ENCODE measurements at regions not wholly inside any gene's neighbourhood (a gene's known extent, or its start where the extent isn't known, plus 50 kb on each side); places are given as distances from the start of the nearest gene placed in this dataset.

DNA sequence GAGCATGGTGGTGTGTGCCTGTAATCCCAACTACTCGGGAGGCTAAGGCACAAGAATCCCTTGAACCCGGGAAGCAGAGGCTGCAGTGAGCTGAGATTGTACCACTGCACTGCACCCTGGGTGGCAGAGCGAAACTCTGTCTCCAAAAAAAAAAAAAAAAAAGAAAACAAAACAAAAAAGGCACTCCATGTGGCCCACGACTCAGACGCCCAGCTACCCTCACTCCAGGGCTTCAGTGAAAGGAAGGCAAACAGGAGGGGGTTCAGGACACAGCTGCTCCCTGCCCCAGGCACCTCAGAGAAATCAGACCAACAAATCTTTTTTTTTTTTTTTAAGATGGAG, 91.7 kb downstream of the LITAF start:
- Histone ChIP-seq H3K36me3 (ENCODE audit: insufficient read depth, insufficient read length, low read length) (no peaks in the 10 kb centered on the region), H3K9me3 (ENCODE audit: insufficient read depth, low read length) (peaks cover 7% of the 10 kb centered on the region; the same call in 1 of the 2 replicates), H3K27me3 (ENCODE audit: insufficient read depth, insufficient read length) (no peaks in the 10 kb centered on the region), H3K4me3 (ENCODE audit: insufficient read length, low read depth) (no peak overlapping the region), H3K9ac (ENCODE audit: insufficient read length, low read depth) (no peak overlapping the region), H3K4me1 (ENCODE audit: insufficient read depth, insufficient read length) (peaks cover 29% of the 10 kb centered on the region)
- no peak for TF ChIP-seq ZNF274 (IDR thresholded peaks at IDR 0.05; ENCODE audit: low read depth, low read length)
- TF ChIP-seq YY1 (IDR thresholded peaks at IDR 0.05; ENCODE audit: insufficient read depth, insufficient read length), result no peak
- no peak for TF ChIP-seq SUZ12 (IDR thresholded peaks at IDR 0.05; ENCODE audit: extremely low read depth, insufficient read depth, insufficient read length)
- no peak for DNase-seq (ENCODE audit: low read depth, low spot score)
